T-helper 1 cell treated with Interleukin-12 subunit alpha and Interleukin-12 subunit beta and Interleukin-4 antibody, amounts not matched to agents 30 ng/mL and 1 ng/mL, for 36 hours (primary cell): ENCODE measurements at regions not wholly inside any gene's neighbourhood (a gene's known extent, or its start where the extent isn't known, plus 50 kb on each side); places are given as distances from the start of the nearest gene placed in this dataset.

Experiments used
- intact Hi-C: fragments of 100-400 bp; cut with micrococcal nuclease; formaldehyde crosslinking; loops from one replicate; pipeline ENCODE4 v1.15.1; 2024

GRCh38 chr5:162484095-162484494, 416.5 kb downstream of the GABRG2 start:
- intact Hi-C loops, result no loop called here

GRCh38 chr5:162484986-162485385, 417.4 kb downstream of the GABRG2 start:
- intact Hi-C loops, result no loop called here

GRCh38 chr5:162485666-162486292, 418.2 kb downstream of the GABRG2 start:
- intact Hi-C loops, result no loop called here

GRCh38 chr5:162487528-162488525, 420.3 kb downstream of the GABRG2 start:
- intact Hi-C loops, result no loop called here

GRCh38 chr5:162496100-162496808, 428.7 kb downstream of the GABRG2 start:
- intact Hi-C loops, result no loop called here

- intact Hi-C loops, result no loop called here
Observed at GRCh38 chr5:162497455-162497854, 429.9 kb downstream of the GABRG2 start.

- intact Hi-C loops, result no loop called here
Observed at GRCh38 chr5:162502780-162503179, 435.2 kb downstream of the GABRG2 start.

GRCh38 chr5:162503796-162504195, 436.2 kb downstream of the GABRG2 start:
- intact Hi-C loops, result no loop called here

- intact Hi-C loops, result no loop called here
Observed at GRCh38 chr5:162512935-162513565, 445.5 kb downstream of the GABRG2 start.

- intact Hi-C loops, result no loop called here
Observed at GRCh38 chr5:162514116-162514515, 446.5 kb downstream of the GABRG2 start.

- intact Hi-C loops, result no loop called here
Observed at GRCh38 chr5:162520878-162521277, 453.3 kb downstream of the GABRG2 start.

GRCh38 chr5:162529209-162529608, 461.6 kb downstream of the GABRG2 start:
- intact Hi-C loops, result no loop called here

- intact Hi-C loops, result no loop called here
Observed at GRCh38 chr5:162529886-162530285, 462.3 kb downstream of the GABRG2 start.

- intact Hi-C loops, result no loop called here
Observed at GRCh38 chr5:162543437-162543836, 475.9 kb downstream of the GABRG2 start.

GRCh38 chr5:162544905-162545304, 477.3 kb downstream of the GABRG2 start:
- intact Hi-C loops, result no loop called here

GRCh38 chr5:162550236-162550635, 482.7 kb downstream of the GABRG2 start:
- intact Hi-C loops, result no loop called here

GRCh38 chr5:162558120-162558519, 490.5 kb downstream of the GABRG2 start:
- intact Hi-C loops, result no loop called here

GRCh38 chr5:162567644-162568043, 500.1 kb downstream of the GABRG2 start:
- intact Hi-C loops, result no loop called here

- intact Hi-C loops, result no loop called here
Observed at GRCh38 chr5:162573758-162574157, 506.2 kb downstream of the GABRG2 start.

- intact Hi-C loops, result no loop called here
Observed at GRCh38 chr5:162591724-162592123, 524.2 kb downstream of the GABRG2 start.

GRCh38 chr5:162593881-162594280, 526.3 kb downstream of the GABRG2 start:
- intact Hi-C loops, result no loop called here
